Tibial nerve (tissue), 4 donors: ENCODE measurements at regions not wholly inside any gene's neighbourhood (a gene's known extent, or its start where the extent isn't known, plus 50 kb on each side); places are given as distances from the start of the nearest gene placed in this dataset.

Experiments
- CTCF ChIP-seq, 5 experiments: fragments of 200-600 bp in 3 of 5; fragments of 450-650 bp in 2 of 5; sonication (generic) in 3 of 5; IDR thresholded peaks; one replicate each; pipeline ENCODE4 v1.5.1; 2016 to 2019; ENCODE audit warnings: antibody characterized with exemption in 5 of 5, mild to moderate bottlenecking in 3 of 5, moderate library complexity in 2 of 5
- EP300 ChIP-seq, 2 donors: sonication (generic); formaldehyde crosslinking; IDR thresholded peaks; one replicate each; pipeline ENCODE4 v1.6.1; 2017; ENCODE audit warnings: antibody characterized with exemption in 2 of 2, mild to moderate bottlenecking in 1 of 2
- POLR2A ChIP-seq, 2 donors: fragments of 450-650 bp; IDR thresholded peaks; one replicate each; pipeline ENCODE4 v1.6.1; 2017; ENCODE audit warnings: antibody characterized with exemption in 2 of 2, mild to moderate bottlenecking in 2 of 2, moderate library complexity in 2 of 2

DNA sequence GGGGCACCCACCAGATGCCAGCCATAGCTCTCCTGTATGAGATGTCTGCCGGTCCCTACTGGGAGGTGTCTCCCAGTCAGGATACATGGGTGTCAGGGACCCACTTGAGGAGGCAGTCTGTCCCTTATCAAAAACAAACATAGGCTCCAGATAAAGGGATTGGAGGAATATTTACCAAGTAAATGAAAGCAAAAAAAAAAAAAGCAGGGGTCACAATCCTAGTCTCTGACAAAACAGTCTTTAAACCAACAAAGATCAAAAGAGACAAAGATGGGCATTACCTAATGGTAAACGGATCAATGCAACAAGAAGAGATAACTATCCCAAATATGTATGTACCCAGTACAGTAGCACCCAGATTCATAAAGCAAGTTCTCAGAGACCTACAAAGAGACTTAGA lies 640.0 kb upstream of the LRRTM4 start:
- TF ChIP-seq POLR2A (IDR thresholded peaks at IDR 0.05) = no peak
- TF ChIP-seq CTCF (IDR thresholded peaks at IDR 0.05) = no peak
- no peak for TF ChIP-seq EP300 (IDR thresholded peaks at IDR 0.05)
